Loucy (cell line): ENCODE measurements at regions not wholly inside any gene's neighbourhood (a gene's known extent, or its start where the extent isn't known, plus 50 kb on each side); places are given as distances from the start of the nearest gene placed in this dataset.

Source experiments
- EZH2phosphoT487 ChIP-seq: fragments of 200-600 bp; IDR thresholded peaks from 2 replicates; pipeline ENCODE4 v1.6.1; 2018; ENCODE audit warnings: antibody characterized with exemption, mild to moderate bottlenecking, moderate library complexity, borderline replicate concordance
- TF ChIP-seq, protein P1 (sequence below): fragments of 200-600 bp; sonication (generic); conservative IDR thresholded peaks from 2 replicates; pipeline ENCODE4 v1.5.1; 2014; ENCODE audit warnings: mild to moderate bottlenecking, antibody characterized with exemption, low read length

DNA sequence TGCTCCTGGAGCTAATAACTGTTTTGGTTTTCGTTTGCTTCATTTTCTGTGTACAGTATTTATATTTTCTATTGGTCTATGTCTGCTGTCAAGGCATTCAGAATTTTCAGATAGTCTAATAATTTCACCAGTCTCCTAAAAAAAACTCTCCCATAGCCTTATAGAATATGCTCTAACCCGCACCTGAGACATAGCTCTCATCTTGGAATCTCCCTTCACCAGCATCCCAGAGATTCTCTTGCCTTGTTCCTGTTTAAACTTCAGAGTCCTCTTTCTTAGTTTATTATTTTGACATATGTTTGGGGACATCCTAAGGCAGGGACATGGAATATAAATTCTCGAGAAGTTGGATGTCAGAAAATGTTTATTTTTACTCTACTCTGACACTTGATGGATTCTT, 58.3 kb upstream of the MED4 start:
- no peak for TF ChIP-seq EZH2phosphoT487
- TF ChIP-seq, protein P1, sequence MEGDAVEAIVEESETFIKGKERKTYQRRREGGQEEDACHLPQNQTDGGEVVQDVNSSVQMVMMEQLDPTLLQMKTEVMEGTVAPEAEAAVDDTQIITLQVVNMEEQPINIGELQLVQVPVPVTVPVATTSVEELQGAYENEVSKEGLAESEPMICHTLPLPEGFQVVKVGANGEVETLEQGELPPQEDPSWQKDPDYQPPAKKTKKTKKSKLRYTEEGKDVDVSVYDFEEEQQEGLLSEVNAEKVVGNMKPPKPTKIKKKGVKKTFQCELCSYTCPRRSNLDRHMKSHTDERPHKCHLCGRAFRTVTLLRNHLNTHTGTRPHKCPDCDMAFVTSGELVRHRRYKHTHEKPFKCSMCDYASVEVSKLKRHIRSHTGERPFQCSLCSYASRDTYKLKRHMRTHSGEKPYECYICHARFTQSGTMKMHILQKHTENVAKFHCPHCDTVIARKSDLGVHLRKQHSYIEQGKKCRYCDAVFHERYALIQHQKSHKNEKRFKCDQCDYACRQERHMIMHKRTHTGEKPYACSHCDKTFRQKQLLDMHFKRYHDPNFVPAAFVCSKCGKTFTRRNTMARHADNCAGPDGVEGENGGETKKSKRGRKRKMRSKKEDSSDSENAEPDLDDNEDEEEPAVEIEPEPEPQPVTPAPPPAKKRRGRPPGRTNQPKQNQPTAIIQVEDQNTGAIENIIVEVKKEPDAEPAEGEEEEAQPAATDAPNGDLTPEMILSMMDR: no peak
